GM23248 (cell line): ENCODE measurements at regions not wholly inside any gene's neighbourhood (a gene's known extent, or its start where the extent isn't known, plus 50 kb on each side); places are given as distances from the start of the nearest gene placed in this dataset.

Source experiments
- EZH2 ChIP-seq: fragments of 200-600 bp; sonication (generic); IDR thresholded peaks from 2 replicates; pipeline ENCODE4 v1.6.1; 2018; ENCODE audit warnings: antibody characterized with exemption, mild to moderate bottlenecking; ENCODE audit not compliant: insufficient read depth, poor library complexity, severe bottlenecking
- EZH2phosphoT487 ChIP-seq: fragments of 200-600 bp; sonication (generic); IDR thresholded peaks from 2 replicates; pipeline ENCODE4 v1.6.1; 2018; ENCODE audit warnings: antibody characterized with exemption, moderate library complexity, mild to moderate bottlenecking, low read depth; ENCODE audit not compliant: insufficient read depth

DNA sequence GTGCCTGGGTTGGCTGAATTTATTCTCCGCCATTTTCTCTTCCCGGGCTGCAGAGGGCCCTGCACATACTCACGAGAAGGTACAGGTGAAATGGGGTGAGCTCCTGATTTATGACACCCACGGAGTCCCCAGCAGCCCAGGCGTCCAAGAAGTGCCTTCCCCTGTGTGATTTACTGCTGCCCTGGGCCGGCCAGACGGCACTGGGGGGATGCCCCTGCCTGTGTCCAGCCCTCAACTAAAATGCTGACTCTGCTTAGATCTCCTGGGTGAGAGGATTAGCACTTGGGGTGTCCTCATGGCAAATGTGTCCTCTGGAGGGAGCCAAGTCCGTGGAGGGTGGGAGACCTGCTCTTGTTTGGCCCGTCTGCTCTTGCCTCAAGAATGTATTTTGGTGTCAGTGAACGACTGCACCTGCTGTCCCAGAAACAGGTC, 132.4 kb downstream of the MAF start:
- no peak for TF ChIP-seq EZH2phosphoT487
- TF ChIP-seq EZH2 = no peak
